HepG2 (cell line): ENCODE measurements at regions not wholly inside any gene's neighbourhood (a gene's known extent, or its start where the extent isn't known, plus 50 kb on each side); places are given as distances from the start of the nearest gene placed in this dataset.

Experiments
- ATAC-seq: fragments of 200-7000 bp; cut with Tn5 transposase; 3 replicates; pipeline ENCODE4 v1.9.1; 2020; ENCODE audit warnings: mild to moderate bottlenecking, moderate library complexity
- BruUV-seq: library from RNA; stranded (reverse); fragments of 400-500 nt; replicated peaks from 2 replicates; lab custom pipeline; 2021; lab: Mats Ljungman, UMichigan
- CTCF ChIA-PET: fragments of 300-600 bp; formaldehyde crosslinking; extraction: SDS; loops from one replicate; lab custom pipeline; 2021; ENCODE audit warnings: low total read pairs, inconsistent platforms, low intra/inter-chr PET ratio; lab: Yijun Ruan, JAX
- POLR2A ChIA-PET: fragments of 350-600 bp; sonication (Branson Sonifier 250); formaldehyde crosslinking; loops from one replicate; lab custom pipeline; 2020; ENCODE audit warnings: antibody characterized with exemption, inconsistent platforms; lab: Yijun Ruan, JAX
- DNase-seq: peaks from one replicate; pipeline ENCODE4 v3.0.0-alpha.2; 2015; ENCODE audit warnings: low spot score
- FAIRE-seq: peaks from 3 replicates; lab custom pipeline; 2011; peaks lifted over from hg19 to GRCh38; lab: Jason Lieb, UNC
- H2AFZ ChIP-seq: one replicate; pipeline ENCODE4 v1.6.1; 2011; ENCODE audit warnings: low read length, inconsistent platforms
- H3K27ac ChIP-seq: fragments of 300-600 bp; 3 replicates; pipeline ENCODE4 v1.8.0; 2011; ENCODE audit warnings: mixed run types, mild to moderate bottlenecking, mixed read lengths, low read length, inconsistent platforms; ENCODE audit not compliant: insufficient read depth; ENCODE audit errors: extremely low read length
- H3K27me3 ChIP-seq, 2 experiments: fragments of 200-600 bp in 1 of 2; 2 replicates in 1 of 2; 3 replicates in 1 of 2; pipeline versions ENCODE4 v1.6.0 to v1.8.0; 2011; ENCODE audit warnings: low read length in 2 of 2, mild to moderate bottlenecking in 2 of 2, moderate library complexity in 2 of 2, inconsistent platforms in 1 of 2; ENCODE audit not compliant: insufficient read depth in 2 of 2, control insufficient read depth in 1 of 2
- H3K36me3 ChIP-seq, 2 experiments: fragments of 200-600 bp in 1 of 2; replicated peaks in 1 of 2; 2 replicates in 1 of 2; 3 replicates in 1 of 2; pipeline versions ENCODE4 v1.5.1 to v1.8.0; 2011; ENCODE audit warnings: low read length in 2 of 2, inconsistent platforms in 1 of 2; ENCODE audit not compliant: insufficient read depth in 2 of 2, control insufficient read depth in 1 of 2
- H3K4me1 ChIP-seq: 2 replicates; pipeline ENCODE4 v1.5.1; 2012; ENCODE audit warnings: low read length, inconsistent platforms; ENCODE audit not compliant: insufficient read depth
- H3K4me2 ChIP-seq: 2 replicates; pipeline ENCODE4 v1.6.0; 2011; ENCODE audit warnings: low read depth, low read length, inconsistent platforms
- H3K4me3 ChIP-seq, 3 experiments: fragments of 200-600 bp in 1 of 3; sonication (generic), shearing (Covaris generic) in 1 of 3; replicated peaks in 1 of 3; 2 replicates each; pipeline ENCODE4 v1.5.1; 2011 to 2016; ENCODE audit warnings: low read length in 3 of 3, inconsistent platforms in 2 of 3, low read depth in 2 of 3, mild to moderate bottlenecking in 2 of 3, control low read depth in 1 of 3, mixed read lengths in 1 of 3; ENCODE audit not compliant: insufficient read depth in 1 of 3
- H3K79me2 ChIP-seq: one replicate; pipeline ENCODE4 v1.6.1; 2011; ENCODE audit warnings: low read length, inconsistent platforms; ENCODE audit not compliant: insufficient read depth
- H3K9ac ChIP-seq: 2 replicates; pipeline ENCODE4 v1.6.0; 2011; ENCODE audit warnings: mild to moderate bottlenecking, low read depth, low read length, inconsistent platforms; ENCODE audit not compliant: insufficient read depth
- H3K9me3 ChIP-seq: 2 replicates; pipeline ENCODE4 v1.5.1; 2012; ENCODE audit warnings: mild to moderate bottlenecking, low read length
- H4K20me1 ChIP-seq: 2 replicates; pipeline ENCODE4 v1.6.0; 2011; ENCODE audit warnings: inconsistent platforms, mild to moderate bottlenecking, low read length, moderate library complexity; ENCODE audit not compliant: insufficient read depth
- ATF4 ChIP-seq, 2 experiments: fragments of 450-650 bp in 1 of 2; sonication (generic) in 1 of 2; formaldehyde crosslinking; IDR thresholded peaks; 2 replicates each; pipeline versions ENCODE4 v1.5.0 to v1.8.0; 2020 to 2022; ENCODE audit warnings: mild to moderate bottlenecking in 1 of 2, missing genetic modification reagents in 1 of 2
- KAT8 ChIP-seq: IDR thresholded peaks from 2 replicates; pipeline ENCODE4 v1.6.1; 2016; ENCODE audit warnings: missing genetic modification reagents, missing compliant biosample characterization
- NFATC3 ChIP-seq: sonication (generic); formaldehyde crosslinking; IDR thresholded peaks from 2 replicates; pipeline ENCODE4 v1.5.1; 2020; ENCODE audit warnings: mild to moderate bottlenecking, missing genetic modification reagents
- ZNF326 ChIP-seq: sonication (generic); formaldehyde crosslinking; IDR thresholded peaks from 2 replicates; pipeline ENCODE4 v1.4.0; 2020; ENCODE audit warnings: missing genetic modification reagents, borderline replicate concordance
- ZNF432 ChIP-seq: sonication (generic); formaldehyde crosslinking; IDR thresholded peaks from 2 replicates; pipeline ENCODE4 v1.5.0; 2020; ENCODE audit warnings: missing genetic modification reagents, mild to moderate bottlenecking, borderline replicate concordance
- ZNF780A ChIP-seq: sonication (generic); formaldehyde crosslinking; IDR thresholded peaks from 2 replicates; pipeline ENCODE4 v1.8.0; 2022; ENCODE audit warnings: mild to moderate bottlenecking, missing genetic modification reagents, moderate library complexity
- WGBS: methylation state at CpG from one replicate; pipeline ENCODE4 v1.1.6; 2017; ENCODE audit warnings: low lambda C conversion rate; 5-methylcytosine and 5-hydroxymethylcytosine counted together
- in situ Hi-C: cut with HindIII; loops from 2 replicates; pipeline ENCODE4 v1.10.0; 2017; ENCODE audit warnings: low pct_unique_long_range_greater_than_20kb; ENCODE audit not compliant: extremely low pct_ligation_motif_present
- intact Hi-C: fragments of 100-400 bp; cut with micrococcal nuclease; formaldehyde crosslinking; loops from one replicate; pipeline ENCODE4 v1.10.0; 2022; ENCODE audit not compliant: unreplicated experiment
- TF ChIP-seq, protein P1 (sequence below): sonication (generic); formaldehyde crosslinking; IDR thresholded peaks from 2 replicates; pipeline ENCODE4 v1.5.1; 2020; ENCODE audit warnings: missing genetic modification reagents, mild to moderate bottlenecking, borderline replicate concordance
- TF ChIP-seq, protein P2 (sequence below): sonication (generic); formaldehyde crosslinking; conservative IDR thresholded peaks from 2 replicates; pipeline ENCODE4 v1.4.0; 2020; ENCODE audit warnings: missing genetic modification reagents

GRCh38 chr1:72650843-72651435 is 368.6 kb upstream of the NEGR1 start:
- no peak overlapping the region for H3K27ac ChIP-seq
- intact Hi-C loops: no loop called here
- ChIA-PET CTCF (no interaction called here), POLR2A (no interaction called here)
- no peak overlapping the region for H3K4me2 ChIP-seq
- H2AFZ ChIP-seq: no peak overlapping the region
- peaks cover 15% of the 10 kb centered on the region for H3K9me3 ChIP-seq
- FAIRE-seq (no peak), DNase-seq (no peak), ATAC-seq (no peak)
- no peaks in the 10 kb centered on the region for H3K27me3 ChIP-seq
- no peaks in the 10 kb centered on the region for H3K36me3 ChIP-seq
- H3K4me3 ChIP-seq: no peak overlapping the region
- H4K20me1 ChIP-seq: no peaks in the 10 kb centered on the region
- TF ChIP-seq ZNF780A (no peak), ZNF432 (CRISPR knock-in tag) (no peak), ZNF326 (CRISPR knock-in tag) (no peak), NFATC3 (CRISPR knock-in tag) (no peak), KAT8 (CRISPR knock-in tag) (no peak), ATF4 (CRISPR knock-in tag; IDR thresholded peaks at IDR 0.05) (no peak)
- TF ChIP-seq, protein P1, sequence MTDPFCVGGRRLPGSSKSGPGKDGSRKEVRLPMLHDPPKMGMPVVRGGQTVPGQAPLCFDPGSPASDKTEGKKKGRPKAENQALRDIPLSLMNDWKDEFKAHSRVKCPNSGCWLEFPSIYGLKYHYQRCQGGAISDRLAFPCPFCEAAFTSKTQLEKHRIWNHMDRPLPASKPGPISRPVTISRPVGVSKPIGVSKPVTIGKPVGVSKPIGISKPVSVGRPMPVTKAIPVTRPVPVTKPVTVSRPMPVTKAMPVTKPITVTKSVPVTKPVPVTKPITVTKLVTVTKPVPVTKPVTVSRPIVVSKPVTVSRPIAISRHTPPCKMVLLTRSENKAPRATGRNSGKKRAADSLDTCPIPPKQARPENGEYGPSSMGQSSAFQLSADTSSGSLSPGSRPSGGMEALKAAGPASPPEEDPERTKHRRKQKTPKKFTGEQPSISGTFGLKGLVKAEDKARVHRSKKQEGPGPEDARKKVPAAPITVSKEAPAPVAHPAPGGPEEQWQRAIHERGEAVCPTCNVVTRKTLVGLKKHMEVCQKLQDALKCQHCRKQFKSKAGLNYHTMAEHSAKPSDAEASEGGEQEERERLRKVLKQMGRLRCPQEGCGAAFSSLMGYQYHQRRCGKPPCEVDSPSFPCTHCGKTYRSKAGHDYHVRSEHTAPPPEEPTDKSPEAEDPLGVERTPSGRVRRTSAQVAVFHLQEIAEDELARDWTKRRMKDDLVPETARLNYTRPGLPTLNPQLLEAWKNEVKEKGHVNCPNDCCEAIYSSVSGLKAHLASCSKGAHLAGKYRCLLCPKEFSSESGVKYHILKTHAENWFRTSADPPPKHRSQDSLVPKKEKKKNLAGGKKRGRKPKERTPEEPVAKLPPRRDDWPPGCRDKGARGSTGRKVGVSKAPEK: no peak
- TF ChIP-seq, protein P2, sequence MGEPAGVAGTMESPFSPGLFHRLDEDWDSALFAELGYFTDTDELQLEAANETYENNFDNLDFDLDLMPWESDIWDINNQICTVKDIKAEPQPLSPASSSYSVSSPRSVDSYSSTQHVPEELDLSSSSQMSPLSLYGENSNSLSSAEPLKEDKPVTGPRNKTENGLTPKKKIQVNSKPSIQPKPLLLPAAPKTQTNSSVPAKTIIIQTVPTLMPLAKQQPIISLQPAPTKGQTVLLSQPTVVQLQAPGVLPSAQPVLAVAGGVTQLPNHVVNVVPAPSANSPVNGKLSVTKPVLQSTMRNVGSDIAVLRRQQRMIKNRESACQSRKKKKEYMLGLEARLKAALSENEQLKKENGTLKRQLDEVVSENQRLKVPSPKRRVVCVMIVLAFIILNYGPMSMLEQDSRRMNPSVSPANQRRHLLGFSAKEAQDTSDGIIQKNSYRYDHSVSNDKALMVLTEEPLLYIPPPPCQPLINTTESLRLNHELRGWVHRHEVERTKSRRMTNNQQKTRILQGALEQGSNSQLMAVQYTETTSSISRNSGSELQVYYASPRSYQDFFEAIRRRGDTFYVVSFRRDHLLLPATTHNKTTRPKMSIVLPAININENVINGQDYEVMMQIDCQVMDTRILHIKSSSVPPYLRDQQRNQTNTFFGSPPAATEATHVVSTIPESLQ: no peak
- no peak overlapping the region for H3K9ac ChIP-seq
- in situ Hi-C loops: no loop called here
- no TSS peak for BruUV-seq
- 26% methylated on average over 5 of the region's 5 CpGs for WGBS
- no peaks in the 10 kb centered on the region for H3K79me2 ChIP-seq
- no peaks in the 10 kb centered on the region for H3K4me1 ChIP-seq
